ENCODE measurements at regions not wholly inside any gene's neighbourhood (a gene's known extent, or its start where the extent isn't known, plus 50 kb on each side); places are given as distances from the start of the nearest gene placed in this dataset.

GRCh38 chr3:127520993-127521392, 69.5 kb downstream of the TPRA1 start:
- TF ChIP-seq RAD21 (conservative IDR thresholded peaks at IDR 0.05 in 1 of 2, IDR thresholded peaks at IDR 0.05 in 1 of 2): no peak
- TF ChIP-seq, protein P1, sequence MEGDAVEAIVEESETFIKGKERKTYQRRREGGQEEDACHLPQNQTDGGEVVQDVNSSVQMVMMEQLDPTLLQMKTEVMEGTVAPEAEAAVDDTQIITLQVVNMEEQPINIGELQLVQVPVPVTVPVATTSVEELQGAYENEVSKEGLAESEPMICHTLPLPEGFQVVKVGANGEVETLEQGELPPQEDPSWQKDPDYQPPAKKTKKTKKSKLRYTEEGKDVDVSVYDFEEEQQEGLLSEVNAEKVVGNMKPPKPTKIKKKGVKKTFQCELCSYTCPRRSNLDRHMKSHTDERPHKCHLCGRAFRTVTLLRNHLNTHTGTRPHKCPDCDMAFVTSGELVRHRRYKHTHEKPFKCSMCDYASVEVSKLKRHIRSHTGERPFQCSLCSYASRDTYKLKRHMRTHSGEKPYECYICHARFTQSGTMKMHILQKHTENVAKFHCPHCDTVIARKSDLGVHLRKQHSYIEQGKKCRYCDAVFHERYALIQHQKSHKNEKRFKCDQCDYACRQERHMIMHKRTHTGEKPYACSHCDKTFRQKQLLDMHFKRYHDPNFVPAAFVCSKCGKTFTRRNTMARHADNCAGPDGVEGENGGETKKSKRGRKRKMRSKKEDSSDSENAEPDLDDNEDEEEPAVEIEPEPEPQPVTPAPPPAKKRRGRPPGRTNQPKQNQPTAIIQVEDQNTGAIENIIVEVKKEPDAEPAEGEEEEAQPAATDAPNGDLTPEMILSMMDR (IDR thresholded peaks at IDR 0.05): no peak
- TF ChIP-seq, protein P2, sequence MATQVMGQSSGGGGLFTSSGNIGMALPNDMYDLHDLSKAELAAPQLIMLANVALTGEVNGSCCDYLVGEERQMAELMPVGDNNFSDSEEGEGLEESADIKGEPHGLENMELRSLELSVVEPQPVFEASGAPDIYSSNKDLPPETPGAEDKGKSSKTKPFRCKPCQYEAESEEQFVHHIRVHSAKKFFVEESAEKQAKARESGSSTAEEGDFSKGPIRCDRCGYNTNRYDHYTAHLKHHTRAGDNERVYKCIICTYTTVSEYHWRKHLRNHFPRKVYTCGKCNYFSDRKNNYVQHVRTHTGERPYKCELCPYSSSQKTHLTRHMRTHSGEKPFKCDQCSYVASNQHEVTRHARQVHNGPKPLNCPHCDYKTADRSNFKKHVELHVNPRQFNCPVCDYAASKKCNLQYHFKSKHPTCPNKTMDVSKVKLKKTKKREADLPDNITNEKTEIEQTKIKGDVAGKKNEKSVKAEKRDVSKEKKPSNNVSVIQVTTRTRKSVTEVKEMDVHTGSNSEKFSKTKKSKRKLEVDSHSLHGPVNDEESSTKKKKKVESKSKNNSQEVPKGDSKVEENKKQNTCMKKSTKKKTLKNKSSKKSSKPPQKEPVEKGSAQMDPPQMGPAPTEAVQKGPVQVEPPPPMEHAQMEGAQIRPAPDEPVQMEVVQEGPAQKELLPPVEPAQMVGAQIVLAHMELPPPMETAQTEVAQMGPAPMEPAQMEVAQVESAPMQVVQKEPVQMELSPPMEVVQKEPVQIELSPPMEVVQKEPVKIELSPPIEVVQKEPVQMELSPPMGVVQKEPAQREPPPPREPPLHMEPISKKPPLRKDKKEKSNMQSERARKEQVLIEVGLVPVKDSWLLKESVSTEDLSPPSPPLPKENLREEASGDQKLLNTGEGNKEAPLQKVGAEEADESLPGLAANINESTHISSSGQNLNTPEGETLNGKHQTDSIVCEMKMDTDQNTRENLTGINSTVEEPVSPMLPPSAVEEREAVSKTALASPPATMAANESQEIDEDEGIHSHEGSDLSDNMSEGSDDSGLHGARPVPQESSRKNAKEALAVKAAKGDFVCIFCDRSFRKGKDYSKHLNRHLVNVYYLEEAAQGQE (IDR thresholded peaks at IDR 0.05): no peak
- no peak for TF ChIP-seq EP300 (IDR thresholded peaks at IDR 0.05)
- TF ChIP-seq MYC (IDR thresholded peaks at IDR 0.05; ENCODE audit: borderline replicate concordance, low read length): no peak
- no peak for TF ChIP-seq MAFK (IDR thresholded peaks at IDR 0.05; ENCODE audit: partially characterized antibody)
- no peak for TF ChIP-seq CBX2 (IDR thresholded peaks at IDR 0.05; ENCODE audit: borderline replicate concordance, low read depth)
- TF ChIP-seq RNF2 (IDR thresholded peaks at IDR 0.05; ENCODE audit: borderline replicate concordance, low read depth): no peak
- TF ChIP-seq SMC3 (IDR thresholded peaks at IDR 0.05): no peak
- no peak for TF ChIP-seq KDM1A (IDR thresholded peaks at IDR 0.05; ENCODE audit: low read depth)
- no peak for TF ChIP-seq RFX5 (IDR thresholded peaks at IDR 0.05)
- TF ChIP-seq SREBF2 (IDR thresholded peaks at IDR 0.05): no peak
- TF ChIP-seq PBX3 (IDR thresholded peaks at IDR 0.05): no peak
- no peak for TF ChIP-seq JUNB (IDR thresholded peaks at IDR 0.05)
